Endothelial cell of umbilical vein (primary cell): ENCODE measurements at regions not wholly inside any gene's neighbourhood (a gene's known extent, or its start where the extent isn't known, plus 50 kb on each side); places are given as distances from the start of the nearest gene placed in this dataset.

Experiments
- BruUV-seq: library from RNA; stranded (reverse); fragments of 400-500 nt; replicated peaks from 2 replicates; lab custom pipeline; 2021; lab: Mats Ljungman, UMichigan
- CTCF ChIA-PET: fragments of 300-600, 350-600 bp; sonication (Branson Sonifier 250); formaldehyde crosslinking; loops from one replicate; lab custom pipeline; 2021; ENCODE audit warnings: antibody characterized with exemption, inconsistent platforms; lab: Charles Lee
- POLR2A ChIA-PET: fragments of 300-600, 350-600 bp; sonication (Branson Sonifier 250); formaldehyde crosslinking; loops from one replicate; lab custom pipeline; 2021; ENCODE audit warnings: antibody characterized with exemption, inconsistent platforms; lab: Charles Lee
- DNase-seq: peaks from one replicate; pipeline ENCODE4 v3.0.0-alpha.2; 2011; ENCODE audit warnings: low read depth, low spot score
- FAIRE-seq: peaks from 2 replicates; lab custom pipeline; 2011; peaks lifted over from hg19 to GRCh38; lab: Jason Lieb, UNC
- H2AFZ ChIP-seq: 2 replicates; pipeline ENCODE4 v1.6.0; 2012; ENCODE audit warnings: low read depth, low read length, control low read depth, inconsistent platforms
- H3K27ac ChIP-seq: 2 replicates; pipeline ENCODE4 v1.5.1; 2011; ENCODE audit warnings: low read depth, mild to moderate bottlenecking, control low read depth, low read length, moderate library complexity; ENCODE audit not compliant: insufficient read depth
- H3K27me3 ChIP-seq, 2 experiments: 2 replicates each; pipeline versions ENCODE4 v1.6.0 to v1.6.1; 2011; ENCODE audit warnings: low read length in 2 of 2, mixed read lengths in 1 of 2; ENCODE audit not compliant: control insufficient read depth in 2 of 2, insufficient read depth in 2 of 2
- H3K36me3 ChIP-seq, 2 experiments: 2 replicates in 1 of 2; 3 replicates in 1 of 2; pipeline ENCODE4 v1.5.1; 2011; ENCODE audit warnings: low read length in 2 of 2, mild to moderate bottlenecking in 1 of 2, moderate library complexity in 1 of 2; ENCODE audit not compliant: control insufficient read depth in 2 of 2, insufficient read depth in 2 of 2; ENCODE audit errors: extremely low read depth in 1 of 2
- H3K4me1 ChIP-seq: 3 replicates; pipeline ENCODE4 v1.5.1; 2011; ENCODE audit warnings: mild to moderate bottlenecking, low read length; ENCODE audit not compliant: control insufficient read depth, insufficient read depth; ENCODE audit errors: extremely low read depth
- H3K4me2 ChIP-seq: 2 replicates; pipeline ENCODE4 v1.6.1; 2011; ENCODE audit warnings: low read length, control low read depth, mixed read lengths; ENCODE audit not compliant: insufficient read depth
- H3K4me3 ChIP-seq, 3 experiments: fragments of 200-600 bp in 1 of 3; sonication (generic), shearing (Covaris generic) in 1 of 3; replicated peaks in 1 of 3; 2 replicates each; pipeline ENCODE4 v1.5.1; 2011 to 2016; ENCODE audit warnings: control low read depth in 3 of 3, low read length in 3 of 3, mild to moderate bottlenecking in 2 of 3, inconsistent platforms in 1 of 3, low read depth in 1 of 3, moderate library complexity in 1 of 3; ENCODE audit not compliant: insufficient read depth in 1 of 3
- H3K79me2 ChIP-seq: 2 replicates; pipeline ENCODE4 v1.6.0; 2012; ENCODE audit warnings: low read length, inconsistent platforms; ENCODE audit not compliant: control insufficient read depth, insufficient read depth
- H3K9ac ChIP-seq: replicated peaks from 2 replicates; pipeline ENCODE3; 2011; ENCODE audit warnings: low read length, control low read depth; ENCODE audit not compliant: insufficient read depth; ENCODE audit errors: extremely low read depth
- H3K9me1 ChIP-seq: replicated peaks from 3 replicates; pipeline ENCODE4 v1.6.0; 2011; ENCODE audit warnings: mild to moderate bottlenecking, low read length; ENCODE audit not compliant: control insufficient read depth, insufficient read depth; ENCODE audit errors: extremely low read depth
- H3K9me3 ChIP-seq: replicated peaks from 2 replicates; pipeline ENCODE4 v1.5.1; 2012; ENCODE audit warnings: low read length, inconsistent platforms; ENCODE audit not compliant: control insufficient read depth, insufficient read depth
- H4K20me1 ChIP-seq: replicated peaks from 2 replicates; pipeline ENCODE3; 2011; ENCODE audit warnings: mild to moderate bottlenecking, low read length; ENCODE audit not compliant: control insufficient read depth, insufficient read depth; ENCODE audit errors: extremely low read depth
- EZH2 ChIP-seq: IDR thresholded peaks from 2 replicates; pipeline ENCODE4 v1.6.1; 2012; ENCODE audit warnings: borderline replicate concordance, low read depth, mild to moderate bottlenecking, moderate library complexity, low read length, inconsistent platforms; ENCODE audit not compliant: severe bottlenecking
- FOS ChIP-seq: IDR thresholded peaks from 2 replicates; pipeline ENCODE4 v1.6.1; 2011; ENCODE audit warnings: mild to moderate bottlenecking, low read length, moderate library complexity, borderline replicate concordance; ENCODE audit not compliant: insufficient read depth
- GATA2 ChIP-seq: IDR thresholded peaks from 2 replicates; pipeline ENCODE4 v1.7.0; 2011; ENCODE audit warnings: low read depth, mild to moderate bottlenecking, moderate library complexity, mixed read lengths, low read length; ENCODE audit not compliant: insufficient read length, insufficient read depth
- JUN ChIP-seq: IDR thresholded peaks from 2 replicates; pipeline ENCODE4 v1.6.1; 2011; ENCODE audit warnings: borderline replicate concordance, low read depth; ENCODE audit not compliant: insufficient read length, insufficient read depth
- MYC ChIP-seq: IDR thresholded peaks from one replicate; pipeline ENCODE4 v1.6.1; 2011; ENCODE audit warnings: mild to moderate bottlenecking, low read depth, low read length
- POLR2A ChIP-seq: IDR thresholded peaks from 2 replicates; pipeline ENCODE4 v1.6.1; 2012; ENCODE audit warnings: low read depth, mild to moderate bottlenecking, control low read depth, low read length
- POLR2AphosphoS5 ChIP-seq: IDR thresholded peaks from 2 replicates; pipeline ENCODE4 v1.6.1; 2012; ENCODE audit warnings: low read depth, mild to moderate bottlenecking, control low read depth, low read length, moderate library complexity; ENCODE audit not compliant: insufficient read depth
- dilution Hi-C: fragments of 300-500 bp; cut with MboI; formaldehyde crosslinking; loops from one replicate; pipeline ENCODE4 v1.15.0; 2019; ENCODE audit warnings: low sequenced_read_pairs; ENCODE audit not compliant: extremely low pct_ligation_motif_present
- intact Hi-C: fragments of 100-400 bp; cut with micrococcal nuclease; formaldehyde crosslinking; loops from one replicate; pipeline ENCODE4 v1.10.0; 2022
- TF ChIP-seq, protein P1 (sequence below), 2 donors: IDR thresholded peaks; 1 replicate in 1 of 2; 2 replicates in 1 of 2; pipeline ENCODE4 v1.5.1; 2011; ENCODE audit warnings: low read length in 2 of 2, mild to moderate bottlenecking in 2 of 2, moderate library complexity in 2 of 2, control low read depth in 1 of 2, inconsistent platforms in 1 of 2, low read depth in 1 of 2; ENCODE audit not compliant: insufficient read depth in 1 of 2; ENCODE audit errors: extremely low read depth in 1 of 2
- TF ChIP-seq, protein P2 (sequence below): IDR thresholded peaks from 2 replicates; pipeline ENCODE4 v1.6.1; 2011; ENCODE audit not compliant: insufficient read depth, insufficient read length

DNA sequence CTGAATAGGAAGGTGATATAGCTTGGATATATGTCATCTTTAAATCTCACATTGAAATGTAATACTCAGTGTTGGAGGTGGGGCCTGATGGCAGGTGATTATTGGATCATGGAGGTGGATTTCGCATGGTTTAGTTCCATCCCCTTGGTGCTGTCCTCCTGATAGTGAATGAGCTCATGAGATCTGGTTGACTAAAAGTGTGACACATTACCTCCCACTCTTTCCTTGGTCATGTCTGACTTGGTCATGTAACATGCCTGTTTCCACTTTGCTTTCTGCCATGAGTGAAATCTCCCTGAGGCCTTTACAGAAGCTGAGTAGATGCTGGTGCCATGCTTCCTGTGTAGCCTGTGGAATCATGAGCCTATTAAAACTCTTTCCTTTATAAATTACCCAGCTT is 664.5 kb upstream of the NR5A2 start:
- Histone ChIP-seq H3K4me1 (no peaks in the 10 kb centered on the region), H3K27ac (no peak overlapping the region), H3K4me2 (no peak overlapping the region), H2AFZ (no peak overlapping the region), H3K36me3 (no peaks in the 10 kb centered on the region), H3K79me2 (no peaks in the 10 kb centered on the region), H4K20me1 (no peaks in the 10 kb centered on the region), H3K9ac (no peak overlapping the region), H3K4me3 (no peak overlapping the region), H3K27me3 (no peaks in the 10 kb centered on the region), H3K9me1 (no peaks in the 10 kb centered on the region), H3K9me3 (no peaks in the 10 kb centered on the region)
- ChIA-PET CTCF (interaction anchor here (1.0 kb wide), 1 partner anchor 11 kb away, joined by 3 read pairs; no protein-coding TSS in a partner anchor), POLR2A (no interaction called here)
- TF ChIP-seq EZH2 (no peak), FOS (no peak), MYC (no peak), GATA2 (no peak), POLR2A (no peak), JUN (no peak), POLR2AphosphoS5 (no peak)
- TF ChIP-seq, protein P1, sequence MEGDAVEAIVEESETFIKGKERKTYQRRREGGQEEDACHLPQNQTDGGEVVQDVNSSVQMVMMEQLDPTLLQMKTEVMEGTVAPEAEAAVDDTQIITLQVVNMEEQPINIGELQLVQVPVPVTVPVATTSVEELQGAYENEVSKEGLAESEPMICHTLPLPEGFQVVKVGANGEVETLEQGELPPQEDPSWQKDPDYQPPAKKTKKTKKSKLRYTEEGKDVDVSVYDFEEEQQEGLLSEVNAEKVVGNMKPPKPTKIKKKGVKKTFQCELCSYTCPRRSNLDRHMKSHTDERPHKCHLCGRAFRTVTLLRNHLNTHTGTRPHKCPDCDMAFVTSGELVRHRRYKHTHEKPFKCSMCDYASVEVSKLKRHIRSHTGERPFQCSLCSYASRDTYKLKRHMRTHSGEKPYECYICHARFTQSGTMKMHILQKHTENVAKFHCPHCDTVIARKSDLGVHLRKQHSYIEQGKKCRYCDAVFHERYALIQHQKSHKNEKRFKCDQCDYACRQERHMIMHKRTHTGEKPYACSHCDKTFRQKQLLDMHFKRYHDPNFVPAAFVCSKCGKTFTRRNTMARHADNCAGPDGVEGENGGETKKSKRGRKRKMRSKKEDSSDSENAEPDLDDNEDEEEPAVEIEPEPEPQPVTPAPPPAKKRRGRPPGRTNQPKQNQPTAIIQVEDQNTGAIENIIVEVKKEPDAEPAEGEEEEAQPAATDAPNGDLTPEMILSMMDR (IDR thresholded peaks at IDR 0.05; ENCODE audit: extremely low read depth in 1 of 2, insufficient read depth in 1 of 2, low read depth in 1 of 2, low read length in 2 of 2) = no peak
- TF ChIP-seq, protein P2, sequence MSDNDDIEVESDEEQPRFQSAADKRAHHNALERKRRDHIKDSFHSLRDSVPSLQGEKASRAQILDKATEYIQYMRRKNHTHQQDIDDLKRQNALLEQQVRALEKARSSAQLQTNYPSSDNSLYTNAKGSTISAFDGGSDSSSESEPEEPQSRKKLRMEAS = no peak
- dilution Hi-C loops = no loop called here
- BruUV-seq = no TSS peak
- FAIRE-seq (no peak), DNase-seq (no peak)
- intact Hi-C loops = no loop called here
